IPS DF 4.7 (cell line): ENCODE measurements at regions not wholly inside any gene's neighbourhood (a gene's known extent, or its start where the extent isn't known, plus 50 kb on each side); places are given as distances from the start of the nearest gene placed in this dataset.
"Not testable (repeated sequence)": the region's sequence is repeated elsewhere in the genome, so short reads cannot be mapped to it uniquely, and the experiment has no call there.

Source experiments
- DNase-seq: peaks from one replicate; pipeline ENCODE4 v3.0.0-alpha.2; 2013; ENCODE audit warnings: low spot score; ENCODE audit errors: extremely low read depth

DNA sequence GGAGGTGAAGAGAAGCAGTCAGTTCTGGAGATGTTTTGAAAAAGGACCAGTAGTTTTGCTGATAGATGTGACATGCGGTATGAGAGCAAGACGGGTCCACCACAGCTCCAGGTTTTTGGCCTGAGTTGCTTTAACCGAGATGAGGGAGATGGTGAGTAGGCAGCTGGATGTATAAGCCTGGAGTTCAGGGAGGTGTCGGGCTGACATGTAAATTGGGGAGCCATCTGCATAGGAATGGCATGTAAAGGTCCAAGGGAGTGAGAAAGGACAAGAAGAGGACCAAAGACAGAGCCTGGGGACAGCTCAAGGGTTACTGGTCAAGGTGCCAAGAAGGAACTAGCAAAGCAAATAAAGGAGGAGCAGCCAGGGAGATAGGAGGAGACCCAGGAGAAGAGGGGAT is 503.7 kb downstream of the MATN1 start:
- no peak for DNase-seq

DNA sequence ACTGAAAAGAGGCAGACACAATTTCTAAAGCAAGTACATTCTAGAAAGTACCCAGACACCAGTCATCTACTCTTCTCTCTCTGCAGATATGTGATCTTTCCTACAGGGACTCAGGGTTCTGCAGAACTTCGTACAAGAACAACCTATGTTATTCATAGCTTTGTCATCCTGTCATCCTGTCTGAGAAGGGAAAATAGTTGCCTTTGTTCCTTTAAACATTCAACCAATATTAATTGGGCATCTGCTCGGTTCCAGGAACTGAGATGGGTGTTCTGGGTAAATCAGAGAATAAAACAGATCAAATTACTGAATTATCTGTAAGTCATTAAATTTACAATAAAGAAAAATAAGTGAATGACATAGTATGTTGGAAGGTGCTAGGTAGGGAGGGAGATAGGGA is 504.9 kb downstream of the MATN1 start:
- no peak for DNase-seq

- no peak for DNase-seq
These were observed 506.8 kb downstream of the MATN1 start for GRCh38 chr1:30216602-30217001.

DNA sequence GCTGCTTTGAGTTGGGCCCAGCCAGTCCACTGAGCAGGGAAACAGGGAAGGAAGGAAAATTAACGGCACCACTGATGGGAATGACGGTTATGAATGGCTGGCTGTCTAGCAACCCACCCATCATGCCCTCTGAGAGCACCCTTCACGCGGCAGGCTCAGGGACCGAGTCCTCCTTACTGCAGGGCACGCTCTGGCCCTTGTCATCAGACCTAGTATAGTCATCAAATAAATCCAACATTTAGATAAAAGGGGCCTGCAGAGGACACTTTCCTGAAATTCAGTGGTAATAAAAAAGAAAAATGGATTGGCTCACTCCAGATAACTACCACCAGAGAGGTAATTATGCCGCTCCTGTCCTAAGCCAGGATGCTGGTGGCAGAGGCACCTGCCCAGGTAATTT is 509.4 kb downstream of the MATN1 start:
- DNase-seq, result no peak

DNA sequence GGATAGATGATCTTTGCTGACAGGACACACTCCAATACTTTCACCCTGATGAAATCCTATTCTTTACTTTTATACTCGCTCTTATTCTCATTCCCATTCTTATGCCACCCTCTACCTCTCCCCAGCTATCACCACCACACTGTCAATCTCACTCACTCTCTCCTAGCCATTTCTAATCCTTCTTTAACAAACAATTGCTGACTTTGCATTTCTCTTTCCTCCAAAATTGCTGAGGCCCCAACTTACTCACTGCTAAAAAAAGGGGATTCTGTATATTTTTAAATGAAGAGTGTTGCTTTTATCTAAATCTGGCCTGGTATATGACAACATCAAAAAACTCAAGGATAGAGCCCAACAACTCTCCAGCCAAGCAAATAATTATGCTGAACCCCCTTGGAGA is 515.4 kb downstream of the MATN1 start:
- not testable (repeated sequence) for DNase-seq

DNA sequence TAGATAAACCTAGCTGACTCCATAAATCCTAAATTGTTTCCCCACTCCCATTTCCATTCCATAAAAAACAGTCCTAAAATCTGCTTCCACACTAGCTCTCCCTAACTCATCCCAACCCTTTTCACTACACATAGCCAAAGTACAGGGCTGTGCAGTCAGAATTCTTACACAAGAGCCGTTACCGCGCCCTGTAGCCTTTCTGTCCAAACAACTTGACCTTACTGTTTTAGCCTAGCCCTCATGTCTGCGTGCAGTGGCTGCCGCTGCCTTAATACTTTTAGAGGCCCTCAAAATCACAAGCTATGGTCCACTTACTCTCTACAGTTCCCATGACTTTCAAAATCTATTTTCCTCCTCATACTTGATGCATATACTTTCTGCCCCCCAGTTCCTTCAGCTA is 516.8 kb downstream of the MATN1 start:
- not testable (repeated sequence) for DNase-seq

DNA sequence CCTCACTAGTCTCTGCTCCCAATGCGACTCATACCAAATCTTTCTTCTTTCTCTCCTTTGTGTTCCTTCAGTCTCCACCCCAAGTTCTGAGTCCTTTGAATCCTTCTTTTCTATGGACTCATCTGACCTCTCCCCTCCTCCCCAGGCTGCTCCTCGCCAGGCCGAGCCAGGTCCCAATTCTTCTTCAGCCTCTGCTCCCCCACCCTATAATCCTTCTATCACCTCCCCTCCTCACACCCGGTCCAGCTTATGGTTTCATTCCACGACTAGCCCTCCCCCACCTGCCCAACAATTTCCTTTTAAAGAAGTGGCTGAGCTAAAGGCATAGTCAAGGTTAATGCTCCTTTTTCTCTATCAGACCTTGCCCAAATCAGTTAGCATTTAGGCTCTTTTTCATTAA is 518.5 kb downstream of the MATN1 start:
- DNase-seq, result not testable (repeated sequence)

DNA sequence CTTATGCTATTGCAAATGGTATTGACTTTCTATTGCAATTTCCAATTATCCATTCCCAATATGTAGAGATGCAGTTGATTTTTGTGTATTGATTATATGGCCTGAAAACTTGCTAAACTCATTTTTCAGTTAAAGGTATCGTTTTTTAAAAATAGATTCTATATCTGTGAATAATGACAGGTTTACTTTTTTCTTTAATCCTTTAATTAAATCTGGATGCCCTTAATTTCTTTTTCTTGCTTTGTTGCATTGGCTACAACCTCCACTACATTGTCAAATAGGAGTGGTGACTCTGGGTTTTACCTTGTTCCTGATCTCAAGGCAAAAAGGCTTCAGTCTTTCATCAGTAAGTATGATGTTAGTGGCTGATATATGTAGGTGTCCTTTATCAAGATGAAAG is 522.4 kb downstream of the MATN1 start:
- no peak for DNase-seq

DNA sequence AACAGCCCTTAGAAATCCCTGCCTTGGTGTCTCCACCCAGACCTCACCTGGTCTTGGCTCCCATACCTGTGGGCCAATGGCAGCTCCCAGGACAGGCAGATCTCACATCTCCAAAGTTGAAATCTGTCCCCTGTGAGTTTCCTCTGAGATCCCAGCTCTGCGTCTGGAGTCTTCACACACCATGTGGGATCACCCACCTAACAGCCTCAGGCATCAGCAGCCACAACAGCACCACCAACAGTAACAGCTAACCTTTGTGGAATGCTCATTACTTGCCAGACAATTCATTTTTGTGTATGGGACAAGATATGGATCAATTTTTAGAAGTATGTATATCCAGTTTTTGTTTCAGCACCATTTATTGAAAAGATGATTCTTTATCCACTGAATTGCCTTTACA is 523.2 kb downstream of the MATN1 start:
- no peak for DNase-seq

DNA sequence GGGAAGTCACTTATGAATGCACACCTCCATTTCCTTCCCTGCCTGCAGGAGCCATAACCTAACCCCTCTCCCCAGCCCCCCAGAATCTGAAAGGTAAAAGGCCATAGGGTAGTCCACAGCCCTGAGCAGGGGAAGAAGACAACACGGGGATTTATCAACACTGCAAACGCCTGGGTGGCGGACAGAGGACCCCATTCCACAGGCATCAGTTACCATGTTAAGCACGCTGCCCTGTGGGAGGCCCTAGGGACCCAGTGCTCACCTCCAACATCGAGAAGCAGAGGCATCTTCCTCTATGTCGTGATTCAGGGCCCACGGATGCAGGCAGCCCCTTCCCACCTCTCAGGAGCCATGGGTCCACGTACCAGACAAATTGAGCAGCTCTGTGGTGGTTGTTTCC is 523.8 kb downstream of the MATN1 start:
- no peak for DNase-seq

DNA sequence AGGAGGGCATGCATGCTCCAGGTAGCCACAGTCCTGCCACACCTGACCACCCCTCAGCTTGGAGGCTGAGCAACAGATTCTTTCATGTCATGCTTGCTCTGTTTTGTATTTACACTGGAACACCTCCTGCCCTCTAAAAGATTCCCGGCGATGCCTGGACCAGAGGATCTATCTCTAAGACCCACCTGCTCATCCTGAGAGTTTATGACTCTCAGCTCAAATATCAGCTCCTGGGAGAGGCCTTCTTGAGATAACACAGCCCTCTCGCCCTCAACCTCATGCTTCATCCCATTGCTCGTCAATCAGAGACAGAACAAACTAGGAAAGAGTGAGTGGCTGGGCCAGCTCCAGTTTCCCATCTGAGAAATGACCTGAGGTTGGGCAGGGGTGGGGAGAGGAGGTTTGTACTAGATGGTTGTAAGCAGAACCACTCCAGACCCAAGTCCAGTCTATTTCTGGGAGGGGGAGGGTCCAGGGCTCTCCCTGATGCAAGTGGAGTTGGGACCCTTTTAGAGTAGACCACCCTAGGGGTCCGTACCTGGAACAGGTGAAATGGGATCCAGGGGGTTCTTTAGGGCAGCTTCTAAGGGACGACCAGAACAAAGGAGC is 524.5 kb downstream of the MATN1 start:
- DNase-seq, result no peak

GRCh38 chr1:30198451-30198760 is 525.0 kb downstream of the MATN1 start:
- no peak for DNase-seq

DNA sequence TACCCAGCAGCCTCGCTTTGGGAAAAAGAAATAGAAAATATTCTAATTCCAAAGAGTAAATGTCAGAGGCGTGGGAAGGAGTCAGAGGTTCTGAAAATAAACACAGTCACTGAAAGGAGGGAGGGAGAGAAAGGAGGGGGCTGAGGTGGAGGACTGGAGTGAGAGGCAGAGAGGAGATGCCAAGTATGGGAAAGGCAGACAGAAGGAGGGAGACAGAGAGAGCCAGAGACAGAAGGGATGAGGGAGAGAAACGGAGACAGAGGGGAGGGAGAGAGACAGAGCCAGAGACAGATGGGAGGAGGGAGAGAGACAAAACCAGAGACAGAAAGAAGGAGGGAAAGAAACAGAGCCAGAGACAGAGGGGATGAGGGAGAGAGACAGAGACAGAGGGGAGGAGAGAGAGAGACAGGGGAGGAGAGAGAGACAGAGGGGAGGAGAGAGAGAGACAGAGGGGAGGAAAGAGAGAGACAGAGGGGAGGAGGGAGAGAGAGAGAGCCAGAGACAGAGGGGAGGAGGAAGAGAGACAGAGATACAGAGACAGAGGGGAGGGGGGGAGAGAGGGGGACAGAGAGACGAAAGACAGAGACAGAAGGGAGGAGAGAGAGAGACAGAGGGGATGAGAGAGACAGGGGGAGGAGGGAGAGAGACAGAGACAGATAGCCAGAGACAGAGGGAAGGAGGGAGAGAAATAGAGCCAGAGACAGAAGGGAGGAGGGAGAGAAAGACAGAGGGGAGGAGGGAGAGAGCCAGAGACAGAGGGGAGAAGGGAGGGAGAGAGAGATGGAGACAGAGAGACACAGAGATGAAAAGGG is 525.5 kb downstream of the MATN1 start:
- no peak for DNase-seq

DNA sequence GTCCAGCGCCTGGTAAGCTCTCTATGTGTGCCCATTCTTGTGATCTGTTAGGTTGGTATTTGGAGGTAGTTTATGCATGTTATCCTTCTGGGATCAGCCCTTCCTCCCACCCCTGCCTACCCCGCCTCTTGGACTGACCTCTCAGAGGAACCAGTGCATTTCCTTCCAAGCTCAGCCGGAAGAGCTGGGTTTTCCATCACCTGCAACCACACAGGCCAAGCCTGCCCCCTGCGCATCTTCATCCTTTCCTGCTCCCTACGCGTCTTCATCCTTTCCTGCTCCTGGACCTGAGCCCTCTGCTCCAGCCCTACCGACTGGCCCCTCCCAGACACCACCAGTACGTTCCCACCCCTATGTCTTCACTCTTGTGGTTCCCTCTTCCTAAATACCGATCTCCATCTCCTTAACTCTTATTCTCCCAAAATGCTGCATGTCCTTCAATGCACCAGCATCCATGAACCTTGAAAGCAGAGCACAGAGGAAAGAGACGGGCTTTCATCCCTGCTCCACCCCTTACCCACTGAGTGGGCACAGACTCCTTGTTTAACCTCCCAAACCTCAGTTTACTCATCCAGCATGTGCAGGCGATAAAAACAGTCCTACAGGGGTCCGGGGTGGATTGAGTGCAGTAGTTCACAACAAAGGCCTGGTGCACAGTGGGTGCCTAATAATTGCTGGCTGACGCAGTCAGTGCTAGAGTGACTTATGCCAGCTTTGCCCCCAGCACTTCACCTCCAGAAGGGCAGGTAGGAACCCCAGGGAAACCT is 526.3 kb downstream of the MATN1 start:
- DNase-seq, result no peak

GRCh38 chr1:30196457-30196856 is 526.9 kb downstream of the MATN1 start:
- DNase-seq, result no peak

- DNase-seq, result no peak
These were observed 527.8 kb downstream of the MATN1 start for GRCh38 chr1:30195424-30196134.

DNA sequence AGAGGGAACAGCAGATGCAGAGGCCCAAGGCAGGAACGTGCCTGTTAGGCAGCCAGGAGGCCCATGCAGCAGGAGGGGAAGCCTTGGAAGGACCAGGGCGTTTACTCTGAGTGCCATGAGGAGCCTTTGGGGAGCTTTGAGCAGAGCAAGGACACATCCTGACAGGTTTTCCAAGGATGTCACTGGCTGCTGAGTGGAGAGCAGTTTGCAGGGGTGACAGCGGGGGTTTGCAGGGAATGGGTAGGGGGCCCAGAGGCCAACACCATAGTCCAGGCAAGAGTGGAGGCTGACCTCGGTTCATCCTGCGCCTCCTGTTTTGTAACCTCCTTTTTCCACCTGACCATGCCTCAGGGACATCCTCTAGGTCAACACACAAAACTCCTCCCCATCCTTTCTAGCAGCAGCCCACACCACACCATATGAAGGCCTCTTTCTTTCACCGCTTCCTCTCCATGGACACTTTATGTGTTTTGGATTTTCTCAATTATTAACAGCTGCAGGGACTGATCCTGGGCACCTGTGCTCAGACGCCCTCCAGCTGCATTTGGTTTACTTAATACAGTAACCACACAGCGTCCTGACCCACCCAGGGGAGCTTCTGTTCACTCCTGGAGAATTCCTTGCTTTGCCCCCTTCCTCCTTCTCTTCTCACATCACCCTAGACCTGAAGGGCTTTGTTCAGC is 528.5 kb downstream of the MATN1 start:
- DNase-seq, result no peak

DNA sequence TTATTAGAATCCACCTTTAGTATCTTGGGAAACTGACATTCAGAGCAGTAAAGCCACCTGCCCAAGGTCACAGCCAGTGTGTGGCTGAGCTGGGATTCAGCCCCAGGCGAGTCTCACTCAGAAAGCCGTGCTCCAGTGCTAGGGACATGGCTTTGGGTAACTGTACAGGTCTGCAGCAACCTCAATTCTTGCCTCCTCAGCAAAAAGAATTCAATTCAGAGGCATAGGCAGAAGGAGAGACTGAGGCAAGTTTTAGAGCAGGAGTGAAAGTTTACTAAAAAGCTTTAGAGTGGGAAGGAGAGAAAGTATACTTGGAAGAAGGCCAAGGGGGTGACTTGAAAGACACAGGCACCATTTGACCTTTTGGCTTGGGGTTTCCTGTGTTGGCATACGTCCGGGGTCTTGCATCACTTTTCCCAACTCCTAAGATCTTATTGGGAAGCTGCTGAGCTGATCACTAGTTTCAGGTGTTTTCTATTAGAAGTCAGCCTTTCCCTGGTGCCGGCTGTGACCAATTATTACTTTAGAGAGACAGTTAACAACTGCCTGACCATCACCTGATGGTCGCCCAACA is 529.3 kb downstream of the MATN1 start:
- DNase-seq, result no peak

- no peak for DNase-seq
These were observed 530.3 kb downstream of the MATN1 start for GRCh38 chr1:30192969-30193630.

- DNase-seq, result no peak
These were observed 532.2 kb downstream of the MATN1 start for GRCh38 chr1:30191154-30191702.
